ENCODE measurements at regions not wholly inside any gene's neighbourhood (a gene's known extent, or its start where the extent isn't known, plus 50 kb on each side); places are given as distances from the start of the nearest gene placed in this dataset.

DNA sequence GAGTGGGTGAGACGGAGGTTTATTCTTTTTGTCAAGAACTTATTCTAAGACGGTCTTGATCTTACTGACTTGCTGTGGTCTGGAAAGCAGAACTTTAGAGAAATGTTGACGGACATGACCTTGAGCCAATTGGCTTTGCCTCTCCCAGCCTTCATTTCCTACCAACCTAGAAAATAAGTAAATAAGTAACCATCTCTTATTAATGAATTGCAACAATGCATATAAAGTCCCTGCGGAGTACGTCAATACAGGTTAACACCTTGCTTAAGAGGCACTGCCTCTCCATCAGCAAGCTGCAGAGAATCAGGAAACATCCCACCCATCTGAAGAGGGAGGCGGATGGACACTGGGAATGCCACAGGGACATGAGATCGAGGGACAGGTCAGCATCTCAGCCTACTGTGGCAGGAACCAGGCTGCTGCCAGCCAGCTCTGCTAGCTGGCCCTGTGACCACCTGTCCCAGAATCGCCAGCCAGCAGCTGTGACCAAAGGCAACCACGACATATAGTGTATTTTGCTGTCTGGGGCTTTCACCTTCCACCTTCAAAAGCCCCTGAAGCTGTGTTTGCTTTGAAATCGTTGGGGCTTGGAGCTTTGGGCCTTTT lies 208.3 kb downstream of the BCL11B start:
- DNase-seq (ENCODE audit: insufficient read length, low spot score) (no peak), FAIRE-seq (no peak)
- TF ChIP-seq POU2F2 (IDR thresholded peaks at IDR 0.05; ENCODE audit: low read depth, low read length) (no peak), POLR2AphosphoS5 (IDR thresholded peaks at IDR 0.05; ENCODE audit: low read depth, low read length) (no peak), POLR2A (IDR thresholded peaks at IDR 0.05; ENCODE audit: low read depth, low read length) (no peak), PAX5 (IDR thresholded peaks at IDR 0.05; ENCODE audit: insufficient read depth, low read length, severe bottlenecking) (no peak), SPI1 (IDR thresholded peaks at IDR 0.05; ENCODE audit: low read depth, low read length) (no peak), TAF1 (IDR thresholded peaks at IDR 0.05; ENCODE audit: low read depth, low read length) (no peak)

DNA sequence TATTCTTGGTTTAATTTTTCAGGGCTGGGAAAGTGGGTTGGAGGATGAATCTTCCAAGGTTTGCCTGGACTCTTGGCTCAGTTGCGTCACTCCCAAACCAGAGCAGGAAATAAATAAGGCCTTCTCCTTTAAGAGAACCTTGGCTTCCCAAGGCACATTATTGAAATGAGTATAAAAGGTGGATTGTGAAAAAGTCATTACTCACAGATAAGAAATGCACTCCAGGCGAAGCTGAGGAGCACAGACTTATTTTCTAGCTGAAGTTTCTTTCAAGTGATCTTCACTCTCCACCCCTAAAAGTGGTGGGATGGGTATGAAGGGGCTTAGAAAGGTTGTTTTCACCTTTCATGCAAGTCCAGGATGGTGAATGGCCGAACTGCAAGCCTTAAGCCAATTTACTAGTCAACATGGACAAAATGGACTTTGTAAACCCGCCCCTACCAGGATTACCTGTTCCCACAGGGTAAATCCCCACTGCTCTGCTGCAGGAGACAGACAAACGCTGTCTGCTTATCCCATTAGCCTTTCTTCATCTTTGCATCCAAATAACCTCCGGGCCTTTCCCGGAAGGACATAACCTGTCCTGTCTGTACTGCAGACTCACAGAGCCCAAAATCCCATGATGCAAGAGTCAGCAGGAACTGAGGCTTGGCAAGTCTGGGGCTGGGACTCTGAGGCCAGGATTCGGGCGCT lies 207.6 kb downstream of the BCL11B start:
- DNase-seq (ENCODE audit: insufficient read length, low spot score) (no peak), FAIRE-seq (no peak)
- no peak for TF ChIP-seq POU2F2 (IDR thresholded peaks at IDR 0.05; ENCODE audit: low read depth, low read length)
- TF ChIP-seq PAX5 (IDR thresholded peaks at IDR 0.05; ENCODE audit: insufficient read depth, low read length, severe bottlenecking), result no peak
- TF ChIP-seq POLR2A (IDR thresholded peaks at IDR 0.05; ENCODE audit: low read depth, low read length), result no peak
- no peak for TF ChIP-seq SPI1 (IDR thresholded peaks at IDR 0.05; ENCODE audit: low read depth, low read length)
- no peak for TF ChIP-seq TAF1 (IDR thresholded peaks at IDR 0.05; ENCODE audit: low read depth, low read length)
- TF ChIP-seq POLR2AphosphoS5 (IDR thresholded peaks at IDR 0.05; ENCODE audit: low read depth, low read length), result no peak

DNA sequence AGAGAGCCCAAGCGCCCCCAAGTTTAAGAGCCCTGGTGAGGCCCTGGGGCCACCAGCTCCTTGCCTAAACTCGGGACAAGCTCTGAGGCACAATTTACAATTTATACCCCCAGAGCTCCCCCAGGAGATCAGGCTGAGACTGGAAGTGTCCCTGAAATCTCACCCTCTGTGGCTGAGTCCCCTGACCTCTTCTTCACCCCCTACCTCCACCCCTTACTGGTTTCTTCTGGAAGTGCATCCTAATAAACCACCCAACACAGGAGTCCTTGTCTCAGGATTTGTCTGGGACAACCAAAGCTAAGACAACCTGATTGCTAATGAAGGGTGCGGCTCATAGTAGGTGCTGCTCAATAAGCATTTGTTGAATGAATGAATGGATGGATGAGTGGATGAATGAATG lies 206.4 kb downstream of the BCL11B start:
- no peak for FAIRE-seq
- TF ChIP-seq POLR2AphosphoS5 (IDR thresholded peaks at IDR 0.05; ENCODE audit: low read depth, low read length), result no peak
- TF ChIP-seq PAX5 (IDR thresholded peaks at IDR 0.05; ENCODE audit: insufficient read depth, low read length, severe bottlenecking), result no peak
- TF ChIP-seq TAF1 (IDR thresholded peaks at IDR 0.05; ENCODE audit: low read depth, low read length), result no peak
- no peak for TF ChIP-seq POLR2A (IDR thresholded peaks at IDR 0.05; ENCODE audit: low read depth, low read length)
- no peak for TF ChIP-seq POU2F2 (IDR thresholded peaks at IDR 0.05; ENCODE audit: low read depth, low read length)
- no peak for TF ChIP-seq SPI1 (IDR thresholded peaks at IDR 0.05; ENCODE audit: low read depth, low read length)
- no peak for DNase-seq (ENCODE audit: insufficient read length, low spot score)

DNA sequence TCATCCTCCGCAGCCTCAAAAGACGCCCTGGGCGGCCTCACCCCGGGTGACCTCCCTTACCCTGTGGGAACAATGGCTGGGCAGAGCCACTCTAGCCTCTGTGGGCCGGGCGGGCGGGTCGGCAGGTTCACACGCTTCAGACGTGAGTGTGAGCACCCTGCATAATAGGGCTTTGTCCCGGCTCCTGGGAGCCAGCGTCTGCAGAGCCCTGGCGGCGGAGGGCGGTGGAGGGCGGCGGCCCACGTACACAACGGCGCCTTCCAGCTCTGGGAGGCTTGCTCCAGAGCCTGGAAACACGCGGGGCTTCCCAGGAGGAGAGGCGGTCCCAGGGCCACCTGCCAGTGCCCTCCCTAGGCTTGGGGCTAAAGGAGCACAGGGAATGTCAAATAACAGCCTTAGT lies 205.6 kb downstream of the BCL11B start:
- TF ChIP-seq SPI1 (IDR thresholded peaks at IDR 0.05; ENCODE audit: low read depth, low read length) (no peak), PAX5 (IDR thresholded peaks at IDR 0.05; ENCODE audit: insufficient read depth, low read length, severe bottlenecking) (no peak), POLR2A (IDR thresholded peaks at IDR 0.05; ENCODE audit: low read depth, low read length) (no peak), POU2F2 (IDR thresholded peaks at IDR 0.05; ENCODE audit: low read depth, low read length) (no peak), TAF1 (IDR thresholded peaks at IDR 0.05; ENCODE audit: low read depth, low read length) (no peak), POLR2AphosphoS5 (IDR thresholded peaks at IDR 0.05; ENCODE audit: low read depth, low read length) (no peak)
- no peak for DNase-seq (ENCODE audit: insufficient read length, low spot score)
- FAIRE-seq, result no peak

DNA sequence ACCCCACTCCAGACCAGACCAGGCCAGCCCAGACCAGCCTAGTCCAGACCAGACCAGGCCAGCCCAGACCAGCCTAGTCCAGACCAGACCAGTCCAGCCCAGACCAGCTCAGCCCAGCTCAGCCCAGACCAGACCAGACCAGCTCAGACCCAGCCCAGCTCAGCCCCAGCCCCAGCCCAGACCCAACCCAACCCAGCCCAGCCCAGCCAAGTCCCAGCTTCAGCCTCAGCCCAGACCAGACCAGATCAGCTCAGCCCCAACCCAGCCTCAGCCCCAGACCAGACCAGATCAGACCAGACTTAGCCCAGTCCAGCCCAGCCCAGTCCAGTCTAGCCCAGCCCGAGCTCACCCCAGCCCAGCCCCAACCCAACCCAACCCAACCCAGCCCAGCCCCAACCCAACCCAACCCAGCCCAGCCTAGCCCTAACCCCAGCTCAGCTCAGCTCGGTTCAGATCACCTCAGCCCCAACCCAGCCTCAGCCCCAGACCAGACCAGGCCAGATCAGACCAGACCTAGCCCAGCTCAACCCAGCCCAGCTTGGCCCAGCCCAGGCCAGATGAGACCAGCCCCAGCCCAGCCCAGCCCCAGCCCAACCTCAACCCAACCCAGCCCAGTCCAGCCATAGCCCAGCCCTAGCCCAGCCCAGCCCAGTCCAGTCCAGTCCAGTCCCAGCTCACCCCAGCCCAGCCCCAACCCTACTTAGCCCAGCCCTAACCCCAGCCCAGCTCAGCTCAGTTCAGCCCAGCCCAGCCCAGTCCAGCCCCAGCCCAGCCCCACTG lies 204.7 kb downstream of the BCL11B start:
- FAIRE-seq (no peak), DNase-seq (ENCODE audit: insufficient read length, low spot score) (no peak)
- TF ChIP-seq POLR2AphosphoS5 (IDR thresholded peaks at IDR 0.05; ENCODE audit: low read depth, low read length), result no peak
- TF ChIP-seq PAX5 (IDR thresholded peaks at IDR 0.05; ENCODE audit: insufficient read depth, low read length, severe bottlenecking), result no peak
- TF ChIP-seq SPI1 (IDR thresholded peaks at IDR 0.05; ENCODE audit: low read depth, low read length), result no peak
- TF ChIP-seq POU2F2 (IDR thresholded peaks at IDR 0.05; ENCODE audit: low read depth, low read length), result no peak
- no peak for TF ChIP-seq POLR2A (IDR thresholded peaks at IDR 0.05; ENCODE audit: low read depth, low read length)
- TF ChIP-seq TAF1 (IDR thresholded peaks at IDR 0.05; ENCODE audit: low read depth, low read length), result no peak

DNA sequence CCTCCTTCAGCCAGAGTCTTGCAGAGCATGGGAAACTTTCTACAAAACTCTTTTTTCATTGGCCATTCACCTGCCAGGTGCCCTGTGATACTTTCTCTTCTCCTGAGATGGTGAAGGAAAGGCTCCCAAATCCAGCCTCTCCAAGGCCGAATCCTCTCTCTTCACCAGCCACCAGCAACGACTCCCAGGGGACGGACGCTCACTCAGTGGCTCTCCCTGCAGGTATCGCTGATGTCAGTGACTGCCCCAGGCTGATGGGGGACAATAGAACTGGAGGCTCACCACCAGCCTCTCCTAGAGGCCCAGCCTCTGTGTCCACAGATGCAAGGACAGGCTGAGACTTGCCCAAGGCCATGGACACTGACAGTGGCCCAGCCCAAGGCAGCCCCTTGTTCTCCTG lies 204.1 kb downstream of the BCL11B start:
- FAIRE-seq, result no peak

DNA sequence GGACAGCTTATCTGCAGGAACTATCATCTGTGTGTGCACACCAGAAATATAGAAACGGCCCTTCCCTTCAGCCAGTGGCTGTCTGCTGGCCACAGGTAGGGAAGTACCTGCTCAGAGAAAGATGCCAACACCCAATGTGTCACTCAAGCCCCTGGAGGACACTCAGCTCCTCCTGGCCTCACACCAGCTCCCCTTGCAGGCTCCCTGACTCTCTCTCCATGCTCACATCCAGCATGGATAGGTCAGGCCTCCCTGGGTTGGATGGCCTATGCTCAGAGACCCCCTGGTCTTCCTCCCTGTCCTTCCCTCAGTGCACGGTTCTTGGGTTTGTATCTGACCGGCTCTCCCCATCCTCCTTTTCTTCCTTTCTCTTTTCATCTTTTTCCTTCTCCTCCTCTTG lies 202.1 kb downstream of the BCL11B start:
- TF ChIP-seq POLR2A (IDR thresholded peaks at IDR 0.05; ENCODE audit: low read depth, low read length), result no peak
- no peak for TF ChIP-seq PAX5 (IDR thresholded peaks at IDR 0.05; ENCODE audit: insufficient read depth, low read length, severe bottlenecking)
- TF ChIP-seq SPI1 (IDR thresholded peaks at IDR 0.05; ENCODE audit: low read depth, low read length), result no peak
- TF ChIP-seq POU2F2 (IDR thresholded peaks at IDR 0.05; ENCODE audit: low read depth, low read length), result no peak
- no peak for TF ChIP-seq POLR2AphosphoS5 (IDR thresholded peaks at IDR 0.05; ENCODE audit: low read depth, low read length)
- no peak for TF ChIP-seq TAF1 (IDR thresholded peaks at IDR 0.05; ENCODE audit: low read depth, low read length)
- no peak for DNase-seq (ENCODE audit: insufficient read length, low spot score)
- no peak for FAIRE-seq

More for the DNA sequence above, 204.1 kb downstream of the BCL11B start:
- DNase-seq (ENCODE audit: insufficient read length, low spot score), result no peak
- TF ChIP-seq PAX5 (IDR thresholded peaks at IDR 0.05; ENCODE audit: insufficient read depth, low read length, severe bottlenecking) (no peak), POU2F2 (IDR thresholded peaks at IDR 0.05; ENCODE audit: low read depth, low read length) (no peak), TAF1 (IDR thresholded peaks at IDR 0.05; ENCODE audit: low read depth, low read length) (no peak), POLR2A (IDR thresholded peaks at IDR 0.05; ENCODE audit: low read depth, low read length) (no peak), SPI1 (IDR thresholded peaks at IDR 0.05; ENCODE audit: low read depth, low read length) (no peak), POLR2AphosphoS5 (IDR thresholded peaks at IDR 0.05; ENCODE audit: low read depth, low read length) (no peak)

DNA sequence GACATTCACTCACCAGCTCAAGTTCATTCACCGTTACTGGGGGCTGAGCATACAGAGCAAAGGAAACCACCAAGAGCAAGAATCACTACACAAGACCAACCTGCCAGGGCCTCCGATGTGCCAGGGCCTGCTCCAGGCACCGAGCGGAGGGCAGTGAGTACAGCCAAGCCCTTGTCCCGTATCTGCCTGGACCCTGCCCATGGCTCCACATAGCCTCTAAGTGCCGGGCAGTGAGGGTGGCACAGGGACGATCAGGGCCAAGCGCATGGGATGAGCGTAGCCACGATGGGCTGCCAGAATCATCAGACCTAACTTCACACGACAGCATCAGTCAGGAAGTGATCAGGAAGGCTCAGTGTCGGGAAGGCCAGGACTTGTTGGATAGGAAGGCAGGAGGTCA lies 199.6 kb downstream of the BCL11B start:
- no peak for DNase-seq (ENCODE audit: insufficient read length, low spot score)
- TF ChIP-seq POU2F2 (IDR thresholded peaks at IDR 0.05; ENCODE audit: low read depth, low read length), result no peak
- FAIRE-seq, result no peak

DNA sequence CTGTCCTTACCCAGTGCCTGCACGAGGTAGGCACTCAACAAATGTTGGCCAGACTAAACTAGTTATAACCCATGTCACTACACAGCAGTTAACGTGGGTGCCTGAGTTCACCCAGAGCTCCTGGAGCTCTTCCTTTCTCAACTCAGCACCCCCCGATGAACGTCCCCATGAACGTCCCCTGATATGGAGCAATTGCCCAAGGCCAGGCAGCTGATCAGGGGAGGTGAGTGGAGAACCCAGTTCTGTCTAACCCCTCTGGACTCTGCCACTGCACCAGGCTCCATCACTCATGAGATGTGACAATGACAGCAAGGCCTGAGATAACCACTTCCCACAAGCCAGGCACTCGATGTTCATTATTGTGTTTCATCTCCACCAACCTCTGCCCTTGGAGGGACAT lies 199.0 kb downstream of the BCL11B start:
- DNase-seq (ENCODE audit: insufficient read length, low spot score), result no peak
- TF ChIP-seq SPI1 (IDR thresholded peaks at IDR 0.05; ENCODE audit: low read depth, low read length) (no peak), POLR2A (IDR thresholded peaks at IDR 0.05; ENCODE audit: low read depth, low read length) (no peak), POLR2AphosphoS5 (IDR thresholded peaks at IDR 0.05; ENCODE audit: low read depth, low read length) (no peak), TAF1 (IDR thresholded peaks at IDR 0.05; ENCODE audit: low read depth, low read length) (no peak), PAX5 (IDR thresholded peaks at IDR 0.05; ENCODE audit: insufficient read depth, low read length, severe bottlenecking) (no peak), POU2F2 (IDR thresholded peaks at IDR 0.05; ENCODE audit: low read depth, low read length) (no peak)
- no peak for FAIRE-seq

All from GM12891 (cell line).